HFF-Myc (cell line): ENCODE measurements at regions not wholly inside any gene's neighbourhood (a gene's known extent, or its start where the extent isn't known, plus 50 kb on each side); places are given as distances from the start of the nearest gene placed in this dataset.
"Not testable (repeated sequence)": the region's sequence is repeated elsewhere in the genome, so short reads cannot be mapped to it uniquely, and the experiment has no call there.

ENCODE experiments used
- DNase-seq: peaks from one replicate; pipeline ENCODE4 v3.0.0-alpha.2; 2011; ENCODE audit warnings: low read depth; ENCODE audit errors: extremely low read depth
- H3K4me3 ChIP-seq: replicated peaks from 2 replicates; pipeline ENCODE4 v1.5.1; 2011; ENCODE audit warnings: low read depth, mild to moderate bottlenecking, control low read depth, low read length
- TF ChIP-seq, protein P1 (sequence below): IDR thresholded peaks from 2 replicates; pipeline ENCODE4 v1.5.1; 2012; ENCODE audit warnings: mild to moderate bottlenecking, low read depth, low read length, control low read depth; ENCODE audit errors: missing control alignments

GRCh38 chr1:204791453-204792353 lies 79.0 kb upstream of the NFASC start:
- TF ChIP-seq, protein P1, sequence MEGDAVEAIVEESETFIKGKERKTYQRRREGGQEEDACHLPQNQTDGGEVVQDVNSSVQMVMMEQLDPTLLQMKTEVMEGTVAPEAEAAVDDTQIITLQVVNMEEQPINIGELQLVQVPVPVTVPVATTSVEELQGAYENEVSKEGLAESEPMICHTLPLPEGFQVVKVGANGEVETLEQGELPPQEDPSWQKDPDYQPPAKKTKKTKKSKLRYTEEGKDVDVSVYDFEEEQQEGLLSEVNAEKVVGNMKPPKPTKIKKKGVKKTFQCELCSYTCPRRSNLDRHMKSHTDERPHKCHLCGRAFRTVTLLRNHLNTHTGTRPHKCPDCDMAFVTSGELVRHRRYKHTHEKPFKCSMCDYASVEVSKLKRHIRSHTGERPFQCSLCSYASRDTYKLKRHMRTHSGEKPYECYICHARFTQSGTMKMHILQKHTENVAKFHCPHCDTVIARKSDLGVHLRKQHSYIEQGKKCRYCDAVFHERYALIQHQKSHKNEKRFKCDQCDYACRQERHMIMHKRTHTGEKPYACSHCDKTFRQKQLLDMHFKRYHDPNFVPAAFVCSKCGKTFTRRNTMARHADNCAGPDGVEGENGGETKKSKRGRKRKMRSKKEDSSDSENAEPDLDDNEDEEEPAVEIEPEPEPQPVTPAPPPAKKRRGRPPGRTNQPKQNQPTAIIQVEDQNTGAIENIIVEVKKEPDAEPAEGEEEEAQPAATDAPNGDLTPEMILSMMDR, result peak; percentile 95
- H3K4me3 ChIP-seq, result no peak overlapping the region
- peak; percentile 33 for DNase-seq

GRCh38 chr1:204792354-204792692 lies 78.3 kb upstream of the NFASC start:
- DNase-seq, result no peak
- no peak overlapping the region for H3K4me3 ChIP-seq
- TF ChIP-seq, protein P1, result no peak

DNA sequence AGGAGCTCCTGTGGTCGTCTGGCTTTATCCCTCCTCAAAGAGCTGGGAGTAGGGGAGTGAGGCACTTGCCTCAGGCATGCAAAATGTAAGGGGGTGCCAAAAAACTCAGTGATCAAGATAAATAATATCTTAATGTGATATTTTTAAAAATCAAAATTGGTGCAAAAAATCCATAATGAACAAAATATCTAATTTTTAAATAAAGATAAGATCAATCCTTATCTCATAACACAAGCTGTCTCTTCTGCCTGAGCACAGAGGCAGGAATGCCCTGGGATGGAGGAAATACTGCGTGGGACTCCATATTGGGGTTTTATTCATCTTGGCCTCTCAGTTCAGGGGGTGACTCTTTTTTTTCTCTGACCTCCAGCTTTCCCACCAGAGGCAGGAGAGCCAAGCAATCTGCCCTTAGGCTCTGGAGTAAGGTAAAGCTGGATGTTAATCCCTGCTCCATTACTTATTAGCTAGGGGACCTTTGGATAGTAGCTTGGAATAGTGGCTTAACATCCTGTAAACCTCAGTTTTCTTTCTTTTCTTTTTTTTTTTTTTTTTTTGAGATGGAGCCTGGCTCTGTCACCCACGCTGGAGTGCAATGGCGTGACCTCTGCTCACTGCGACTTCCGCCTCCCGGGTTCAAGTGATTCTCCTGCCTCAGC lies 77.3 kb upstream of the NFASC start:
- H3K4me3 ChIP-seq, result no peak overlapping the region
- DNase-seq, result no peak
- TF ChIP-seq, protein P1, result no peak

GRCh38 chr1:204796886-204797285 lies 73.8 kb upstream of the NFASC start:
- not testable (repeated sequence) for H3K4me3 ChIP-seq, DNase-seq

DNA sequence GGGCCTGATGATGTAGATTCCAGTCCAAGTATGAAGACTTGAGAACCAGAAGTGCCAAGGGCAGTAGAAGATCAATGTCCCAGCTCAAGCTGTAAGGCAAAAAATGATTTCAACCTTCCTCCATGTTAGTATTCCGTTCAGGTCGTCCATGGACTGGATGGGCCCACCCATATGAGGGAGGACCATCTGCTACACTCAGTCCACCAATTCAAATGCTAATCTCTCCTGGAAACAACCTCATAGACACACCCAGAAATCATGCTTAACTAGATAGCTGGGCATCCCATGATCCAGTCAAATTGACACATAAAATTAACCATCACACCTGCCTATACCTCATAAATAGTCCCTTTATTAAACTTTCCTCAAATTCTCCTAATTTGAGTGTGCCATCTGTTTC lies 73.3 kb upstream of the NFASC start:
- TF ChIP-seq, protein P1, result no peak
- H3K4me3 ChIP-seq, result no peak overlapping the region
- no peak for DNase-seq

GRCh38 chr1:204799630-204800029 lies 71.0 kb upstream of the NFASC start:
- H3K4me3 ChIP-seq, result no peak overlapping the region
- TF ChIP-seq, protein P1, result no peak
- no peak for DNase-seq

- no peak overlapping the region for H3K4me3 ChIP-seq
- DNase-seq, result no peak
- TF ChIP-seq, protein P1, result no peak
Observed at GRCh38 chr1:204801211-204801610, 69.5 kb upstream of the NFASC start.
